Mesothelial cell of epicardium (in vitro differentiated cells): ENCODE measurements at regions not wholly inside any gene's neighbourhood (a gene's known extent, or its start where the extent isn't known, plus 50 kb on each side); places are given as distances from the start of the nearest gene placed in this dataset.

Experiments used
- DNase-seq, 2 experiments: peaks; one replicate each; pipeline ENCODE4 v3.0.0; 2021; ENCODE audit warnings: low spot score in 2 of 2; ENCODE audit not compliant: unreplicated experiment in 2 of 2
- H3K27ac Mint-ChIP-seq: 2 replicates; pipeline ENCODE4 v1.8.0; 2021; ENCODE audit warnings: mixed read lengths
- H3K27me3 Mint-ChIP-seq: 2 replicates; pipeline ENCODE4 v1.8.0; 2021; ENCODE audit warnings: low read depth, mixed read lengths
- H3K36me3 Mint-ChIP-seq: 2 replicates; pipeline ENCODE4 v1.8.0; 2021; ENCODE audit warnings: mixed read lengths
- H3K4me1 Mint-ChIP-seq: 2 replicates; pipeline ENCODE4 v1.8.0; 2021; ENCODE audit warnings: mixed read lengths
- H3K4me3 Mint-ChIP-seq: 2 replicates; pipeline ENCODE4 v1.8.0; 2021; ENCODE audit warnings: mild to moderate bottlenecking, moderate library complexity, mixed read lengths
- H3K9me3 Mint-ChIP-seq: 2 replicates; pipeline ENCODE4 v1.8.0; 2021; ENCODE audit warnings: mixed read lengths
- CTCF ChIP-seq: fragments of 200-600 bp; sonication (generic); IDR thresholded peaks from one replicate; pipeline ENCODE4 v1.5.0; 2021; ENCODE audit warnings: antibody characterized with exemption; ENCODE audit not compliant: unreplicated experiment

DNA sequence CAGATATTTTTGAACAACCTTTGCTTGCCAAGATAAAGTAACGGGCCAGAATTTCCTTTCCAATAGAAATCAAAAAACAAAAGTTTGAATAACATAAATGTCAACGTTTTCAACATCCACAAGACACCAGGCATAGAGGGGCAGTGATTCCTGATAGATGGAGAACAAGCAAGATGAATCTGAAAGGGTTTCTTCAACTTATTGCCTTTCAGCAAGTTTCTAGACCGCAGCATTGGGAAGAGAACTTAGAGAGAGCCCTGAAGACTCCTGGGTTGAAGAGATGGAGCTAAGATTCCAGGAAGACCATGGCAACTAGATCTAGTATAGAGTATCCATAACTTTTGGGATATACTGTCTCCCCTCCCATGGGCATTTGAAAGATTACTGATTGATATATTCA is 751.4 kb upstream of the CTNND2 start:
- no peak for TF ChIP-seq CTCF
- Mint-ChIP-seq H3K27ac (no peak overlapping the region), H3K27me3 (no peaks in the 10 kb centered on the region), H3K4me1 (no peaks in the 10 kb centered on the region), H3K4me3 (no peak overlapping the region), H3K36me3 (no peaks in the 10 kb centered on the region), H3K9me3 (peaks cover 12% of the 10 kb centered on the region)
- DNase-seq = no peak

GRCh38 chr5:12652201-12652600 is 748.0 kb upstream of the CTNND2 start:
- H3K27ac Mint-ChIP-seq = no peak overlapping the region

GRCh38 chr5:12648558-12648957 is 744.3 kb upstream of the CTNND2 start:
- H3K27ac Mint-ChIP-seq = no peak overlapping the region
- no peaks in the 10 kb centered on the region for H3K4me1 Mint-ChIP-seq
- H3K9me3 Mint-ChIP-seq = no peaks in the 10 kb centered on the region
- no peak for DNase-seq
- H3K36me3 Mint-ChIP-seq = no peaks in the 10 kb centered on the region
- H3K27me3 Mint-ChIP-seq = no peaks in the 10 kb centered on the region
- TF ChIP-seq CTCF = no peak
- H3K4me3 Mint-ChIP-seq = no peak overlapping the region

More at GRCh38 chr5:12652201-12652600, 748.0 kb upstream of the CTNND2 start:
- H3K27me3 Mint-ChIP-seq = no peaks in the 10 kb centered on the region
- no peak for TF ChIP-seq CTCF
- H3K9me3 Mint-ChIP-seq = no peaks in the 10 kb centered on the region
- DNase-seq = no peak
- no peaks in the 10 kb centered on the region for H3K4me1 Mint-ChIP-seq
- H3K36me3 Mint-ChIP-seq = no peaks in the 10 kb centered on the region
- no peak overlapping the region for H3K4me3 Mint-ChIP-seq

GRCh38 chr5:12647613-12648012 is 743.4 kb upstream of the CTNND2 start:
- Mint-ChIP-seq H3K27me3 (no peaks in the 10 kb centered on the region), H3K27ac (no peak overlapping the region), H3K4me1 (no peaks in the 10 kb centered on the region), H3K4me3 (no peak overlapping the region), H3K9me3 (no peaks in the 10 kb centered on the region), H3K36me3 (no peaks in the 10 kb centered on the region)
- no peak for DNase-seq
- TF ChIP-seq CTCF = no peak

- H3K36me3 Mint-ChIP-seq = no peaks in the 10 kb centered on the region
Measured at GRCh38 chr5:12645582-12645981, 741.3 kb upstream of the CTNND2 start.

More at GRCh38 chr5:12645582-12645981, 741.3 kb upstream of the CTNND2 start:
- Mint-ChIP-seq H3K27me3 (no peaks in the 10 kb centered on the region), H3K9me3 (no peaks in the 10 kb centered on the region), H3K4me1 (no peaks in the 10 kb centered on the region), H3K27ac (no peak overlapping the region), H3K4me3 (no peak overlapping the region)
- TF ChIP-seq CTCF = no peak
- DNase-seq = no peak
